ENCODE measurements at regions not wholly inside any gene's neighbourhood (a gene's known extent, or its start where the extent isn't known, plus 50 kb on each side); places are given as distances from the start of the nearest gene placed in this dataset.

DNA sequence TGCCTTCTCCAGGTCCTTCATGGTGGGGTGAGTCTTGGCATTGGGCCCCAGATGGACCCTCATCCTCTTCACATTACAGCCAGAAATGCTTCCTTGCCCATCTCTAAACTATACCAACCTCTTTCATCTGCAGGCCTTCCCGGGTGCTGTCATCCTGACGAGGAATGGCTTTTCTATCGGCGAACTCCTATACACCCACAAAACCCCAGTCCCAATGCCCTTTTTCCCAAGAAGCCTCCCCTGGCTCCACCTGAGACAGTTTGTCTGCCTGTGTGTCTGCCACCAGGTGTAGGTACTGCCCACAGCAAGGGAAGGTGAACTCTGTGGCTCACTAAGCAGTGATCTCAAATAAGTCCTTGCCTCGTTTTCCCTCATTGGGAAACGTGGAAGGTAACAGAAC, 55.3 kb downstream of the PTPRS start:
- TF ChIP-seq ZFP3 (CRISPR knock-in tag; IDR thresholded peaks at IDR 0.05) (peak; percentile 100), RARB (CRISPR knock-in tag; IDR thresholded peaks at IDR 0.05) (no peak), ARNTL (CRISPR knock-in tag; IDR thresholded peaks at IDR 0.05; ENCODE audit: borderline replicate concordance, low read depth) (no peak)
- TF ChIP-seq, protein P1, sequence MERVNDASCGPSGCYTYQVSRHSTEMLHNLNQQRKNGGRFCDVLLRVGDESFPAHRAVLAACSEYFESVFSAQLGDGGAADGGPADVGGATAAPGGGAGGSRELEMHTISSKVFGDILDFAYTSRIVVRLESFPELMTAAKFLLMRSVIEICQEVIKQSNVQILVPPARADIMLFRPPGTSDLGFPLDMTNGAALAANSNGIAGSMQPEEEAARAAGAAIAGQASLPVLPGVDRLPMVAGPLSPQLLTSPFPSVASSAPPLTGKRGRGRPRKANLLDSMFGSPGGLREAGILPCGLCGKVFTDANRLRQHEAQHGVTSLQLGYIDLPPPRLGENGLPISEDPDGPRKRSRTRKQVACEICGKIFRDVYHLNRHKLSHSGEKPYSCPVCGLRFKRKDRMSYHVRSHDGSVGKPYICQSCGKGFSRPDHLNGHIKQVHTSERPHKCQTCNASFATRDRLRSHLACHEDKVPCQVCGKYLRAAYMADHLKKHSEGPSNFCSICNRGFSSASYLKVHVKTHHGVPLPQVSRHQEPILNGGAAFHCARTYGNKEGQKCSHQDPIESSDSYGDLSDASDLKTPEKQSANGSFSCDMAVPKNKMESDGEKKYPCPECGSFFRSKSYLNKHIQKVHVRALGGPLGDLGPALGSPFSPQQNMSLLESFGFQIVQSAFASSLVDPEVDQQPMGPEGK (CRISPR knock-in tag; IDR thresholded peaks at IDR 0.05; ENCODE audit: borderline replicate concordance): no peak
